ENCODE measurements at regions not wholly inside any gene's neighbourhood (a gene's known extent, or its start where the extent isn't known, plus 50 kb on each side); places are given as distances from the start of the nearest gene placed in this dataset.

- no peak for TF ChIP-seq POLR2AphosphoS5 (IDR thresholded peaks at IDR 0.05; ENCODE audit: low read depth, low read length)
- TF ChIP-seq TCF7L2 (IDR thresholded peaks at IDR 0.05; ENCODE audit: low read depth, low read length), result no peak
- no peak for TF ChIP-seq CTCF (IDR thresholded peaks at IDR 0.05)
- TF ChIP-seq REST (IDR thresholded peaks at IDR 0.05; ENCODE audit: insufficient read depth in 1 of 2, low read depth in 2 of 2, low read length in 1 of 2), result no peak
- no peak for TF ChIP-seq SIN3A (IDR thresholded peaks at IDR 0.05; ENCODE audit: borderline replicate concordance, insufficient read depth, low read depth, low read length)
Measured at GRCh38 chr3:89057398-89057797, 50.0 kb upstream of the EPHA3 start.

Measured in Panc1 (cell line).